ENCODE measurements at regions not wholly inside any gene's neighbourhood (a gene's known extent, or its start where the extent isn't known, plus 50 kb on each side); places are given as distances from the start of the nearest gene placed in this dataset.

- TF ChIP-seq MYC (IDR thresholded peaks at IDR 0.05; ENCODE audit: low read depth, low read length) (no peak), POLR2A (IDR thresholded peaks at IDR 0.05; ENCODE audit: extremely low read depth, insufficient read length) (no peak), MAX (IDR thresholded peaks at IDR 0.05; ENCODE audit: low read depth, low read length) (no peak), CTCF (IDR thresholded peaks at IDR 0.05; ENCODE audit: low read depth, low read length) (no peak)
- no peak overlapping the region for H3K4me3 ChIP-seq (ENCODE audit: low read depth, low read length)
- peak; percentile 72 for DNase-seq (ENCODE audit: low read depth)
Observed at GRCh38 chr2:12287220-12287751, 429.4 kb upstream of the TRIB2 start.

GRCh38 chr2:12288048-12288447 is 428.7 kb upstream of the TRIB2 start:
- DNase-seq (ENCODE audit: low read depth): peak; percentile 38
- TF ChIP-seq CTCF (IDR thresholded peaks at IDR 0.05; ENCODE audit: low read depth, low read length): no peak
- no peak for TF ChIP-seq POLR2A (IDR thresholded peaks at IDR 0.05; ENCODE audit: extremely low read depth, insufficient read length)
- no peak for TF ChIP-seq MAX (IDR thresholded peaks at IDR 0.05; ENCODE audit: low read depth, low read length)
- TF ChIP-seq MYC (IDR thresholded peaks at IDR 0.05; ENCODE audit: low read depth, low read length): no peak
- H3K4me3 ChIP-seq (ENCODE audit: low read depth, low read length): no peak overlapping the region

GRCh38 chr2:12289120-12289802 is 427.5 kb upstream of the TRIB2 start:
- TF ChIP-seq CTCF (IDR thresholded peaks at IDR 0.05; ENCODE audit: low read depth, low read length) (no peak), POLR2A (IDR thresholded peaks at IDR 0.05; ENCODE audit: extremely low read depth, insufficient read length) (no peak), MYC (IDR thresholded peaks at IDR 0.05; ENCODE audit: low read depth, low read length) (no peak), MAX (IDR thresholded peaks at IDR 0.05; ENCODE audit: low read depth, low read length) (no peak)
- DNase-seq (ENCODE audit: low read depth): no peak
- no peak overlapping the region for H3K4me3 ChIP-seq (ENCODE audit: low read depth, low read length)

GRCh38 chr2:12291303-12291702 is 425.4 kb upstream of the TRIB2 start:
- TF ChIP-seq POLR2A (IDR thresholded peaks at IDR 0.05; ENCODE audit: extremely low read depth, insufficient read length): no peak
- no peak for TF ChIP-seq MAX (IDR thresholded peaks at IDR 0.05; ENCODE audit: low read depth, low read length)
- no peak for TF ChIP-seq CTCF (IDR thresholded peaks at IDR 0.05; ENCODE audit: low read depth, low read length)
- TF ChIP-seq MYC (IDR thresholded peaks at IDR 0.05; ENCODE audit: low read depth, low read length): no peak
- no peak for DNase-seq (ENCODE audit: low read depth)
- H3K4me3 ChIP-seq (ENCODE audit: low read depth, low read length): no peak overlapping the region

- TF ChIP-seq CTCF (IDR thresholded peaks at IDR 0.05; ENCODE audit: low read depth, low read length) (no peak), POLR2A (IDR thresholded peaks at IDR 0.05; ENCODE audit: extremely low read depth, insufficient read length) (no peak), MAX (IDR thresholded peaks at IDR 0.05; ENCODE audit: low read depth, low read length) (no peak), MYC (IDR thresholded peaks at IDR 0.05; ENCODE audit: low read depth, low read length) (no peak)
- no peak overlapping the region for H3K4me3 ChIP-seq (ENCODE audit: low read depth, low read length)
- DNase-seq (ENCODE audit: low read depth): no peak
Observed at GRCh38 chr2:12293874-12294273, 422.9 kb upstream of the TRIB2 start.
